RPMI7951 (cell line): ENCODE measurements at regions not wholly inside any gene's neighbourhood (a gene's known extent, or its start where the extent isn't known, plus 50 kb on each side); places are given as distances from the start of the nearest gene placed in this dataset.
A peak's percentile ranks its signal among the peaks of the same experiment; 100 is the strongest.
"Not testable (repeated sequence)": the region's sequence is repeated elsewhere in the genome, so short reads cannot be mapped to it uniquely, and the experiment has no call there.

Source experiments
- DNase-seq: peaks from one replicate; pipeline ENCODE4 v3.0.0-alpha.2; 2012; ENCODE audit warnings: low read depth

DNA sequence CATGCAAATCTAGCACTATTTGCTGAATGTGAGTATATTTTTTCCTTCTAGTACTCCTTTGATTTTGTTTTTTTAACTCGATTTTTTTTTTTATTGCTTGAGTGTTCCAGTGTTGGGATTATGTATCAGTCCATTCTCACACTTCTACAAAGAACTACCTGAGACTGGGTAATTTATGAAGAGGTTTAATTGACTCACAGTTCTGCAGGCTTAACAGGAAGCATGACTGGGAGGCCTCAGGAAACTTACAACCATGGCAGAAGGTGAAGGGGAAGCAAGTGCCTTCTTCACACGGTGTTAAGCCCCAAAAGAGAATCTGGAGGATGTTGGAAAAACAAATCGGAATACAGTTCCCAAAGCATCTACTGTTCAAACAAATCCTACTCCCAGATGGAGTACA, 69.1 kb downstream of the ZNF518B start:
- DNase-seq = not testable (repeated sequence)

DNA sequence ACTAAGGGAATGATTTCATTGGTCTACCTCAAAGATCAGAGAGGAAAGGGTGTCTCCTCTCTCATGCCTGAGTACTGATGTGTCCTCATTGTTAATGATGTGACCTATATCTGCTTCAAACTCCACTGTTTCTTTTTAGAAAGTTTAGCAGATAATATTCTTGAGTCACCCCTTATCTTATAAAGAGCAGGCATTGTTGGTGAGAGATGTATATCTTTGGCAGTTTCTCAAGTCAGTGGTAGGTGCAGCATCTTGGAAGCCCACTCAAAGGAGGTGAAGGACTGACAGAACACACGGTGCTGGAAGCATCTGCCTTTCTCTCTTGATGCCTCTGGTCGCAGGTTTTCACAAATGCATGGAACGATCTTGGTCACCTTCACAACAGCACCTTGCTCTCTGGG, 71.2 kb downstream of the ZNF518B start:
- no peak for DNase-seq

DNA sequence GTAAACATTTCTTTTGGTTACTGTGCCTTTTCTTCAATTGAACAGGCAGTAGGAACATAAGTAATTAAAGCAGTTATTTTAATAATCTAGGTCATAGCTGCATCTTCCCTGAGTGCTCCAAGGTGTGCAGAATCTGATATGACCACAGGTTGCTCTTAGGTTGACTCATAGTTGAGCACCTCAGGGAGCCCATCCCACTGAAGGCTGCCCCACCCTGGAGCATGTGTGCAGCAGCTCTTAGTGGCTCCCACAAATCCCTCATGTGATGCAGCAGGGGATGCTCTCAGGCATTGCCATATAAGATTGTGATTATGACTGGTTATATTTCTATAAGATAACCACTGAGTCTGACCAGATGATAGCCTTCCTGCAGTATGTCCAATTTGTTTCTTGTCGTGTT, 72.3 kb downstream of the ZNF518B start:
- DNase-seq = no peak

DNA sequence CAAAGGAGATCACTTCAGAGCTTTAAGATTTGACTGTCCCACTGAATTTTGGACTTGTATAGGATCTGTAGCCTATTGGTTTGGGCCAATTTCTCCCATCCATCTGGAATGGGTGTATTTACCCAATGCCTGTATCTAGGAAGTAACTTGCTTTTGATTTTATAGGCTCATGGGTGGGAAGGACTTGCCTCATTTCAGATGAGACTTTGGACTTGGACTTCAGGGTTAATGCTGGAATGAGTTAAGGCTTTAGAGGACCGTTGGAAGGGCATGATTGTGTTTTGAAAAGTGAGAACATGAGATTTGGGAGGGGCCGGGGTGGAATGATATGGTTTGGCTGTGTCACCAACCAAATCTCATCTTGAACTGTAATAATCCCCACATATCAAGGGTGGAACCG, 73.8 kb downstream of the ZNF518B start:
- DNase-seq = no peak

DNA sequence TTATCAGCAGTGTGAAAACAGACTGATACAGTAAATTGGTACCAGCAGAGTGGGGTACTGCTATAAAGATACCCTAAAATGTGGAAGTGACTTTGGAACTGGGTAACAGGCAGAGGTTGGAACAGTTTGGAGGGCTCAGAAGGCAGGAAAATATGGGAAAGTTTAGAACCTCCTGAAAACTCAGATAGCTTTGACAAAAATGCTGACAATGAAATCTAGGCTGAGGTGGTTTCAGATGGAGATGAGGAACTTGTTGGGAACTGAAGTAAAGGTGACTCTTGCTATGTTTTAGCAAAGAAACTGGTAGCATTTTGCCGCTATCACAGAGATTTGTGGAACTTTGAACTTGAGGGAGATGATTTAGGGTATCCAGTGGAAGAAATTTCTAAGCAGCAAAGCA, 75.1 kb downstream of the ZNF518B start:
- DNase-seq = not testable (repeated sequence)

DNA sequence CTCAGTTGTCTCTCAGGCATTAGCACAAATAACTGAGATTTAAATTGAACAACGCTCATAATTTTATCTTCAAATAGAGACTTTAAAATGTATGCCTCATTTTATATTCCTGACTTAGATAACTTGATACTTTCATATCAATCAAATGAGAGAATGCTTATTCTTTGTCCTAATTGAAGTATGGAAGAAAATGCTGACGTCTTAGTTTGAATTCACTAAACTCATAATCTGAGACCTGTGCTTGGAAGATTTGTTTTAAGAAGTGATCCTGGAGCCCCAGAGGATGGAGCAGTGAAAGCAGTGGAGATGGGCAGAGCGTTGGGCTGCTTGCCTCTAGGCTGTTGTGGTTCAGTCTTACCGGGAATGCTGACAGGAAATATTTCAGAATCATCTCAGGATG, 76.1 kb downstream of the ZNF518B start:
- no peak for DNase-seq

DNA sequence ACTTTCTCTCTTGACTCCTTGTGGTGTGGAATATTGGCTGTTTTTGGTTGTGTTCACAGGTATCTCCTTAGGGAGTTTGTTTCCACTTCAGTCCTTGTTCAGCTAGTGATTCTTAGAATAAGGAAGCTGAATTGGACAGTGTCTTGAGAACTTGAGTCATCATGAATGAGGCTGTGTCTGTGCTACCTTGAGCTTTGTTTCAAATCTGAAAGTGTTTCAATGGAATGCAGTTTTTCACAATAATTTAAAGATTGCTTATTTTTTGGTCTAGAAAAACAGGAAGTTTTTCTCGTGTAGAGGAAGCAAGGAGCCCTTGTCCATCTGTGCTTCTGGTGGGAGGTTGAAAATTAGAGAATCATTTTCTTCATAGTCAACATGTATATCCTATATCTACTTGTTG, 76.5 kb downstream of the ZNF518B start:
- no peak for DNase-seq

DNA sequence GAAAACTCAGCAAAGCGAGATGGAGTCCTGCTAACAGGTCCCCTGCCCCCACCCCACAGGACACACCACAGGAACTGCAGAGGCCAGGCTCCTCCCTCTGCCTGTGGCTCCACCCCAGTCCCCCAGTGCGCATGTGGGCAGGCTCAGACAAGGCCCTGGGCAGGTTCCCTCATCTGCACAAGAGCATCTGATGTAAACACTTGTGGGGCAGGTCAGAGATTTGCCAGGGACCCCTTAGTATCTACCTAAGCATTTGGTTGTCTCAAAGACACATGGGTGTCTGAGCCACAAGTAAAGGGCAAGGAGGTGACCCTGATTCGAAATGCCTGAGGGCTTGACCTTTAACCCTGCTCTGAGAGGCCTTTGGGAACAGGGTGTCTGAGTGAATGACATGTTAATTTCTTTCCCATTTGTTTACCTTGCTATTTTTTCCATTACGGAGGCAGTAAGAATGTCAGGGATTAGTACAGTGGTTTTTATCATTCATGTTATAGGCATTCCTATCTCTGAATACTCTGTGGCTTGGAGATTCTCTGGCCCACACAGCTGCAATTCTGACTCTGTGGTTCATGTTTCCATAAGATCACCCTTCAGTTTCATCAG, 85.3 kb downstream of the ZNF518B start:
- peak; percentile 11 for DNase-seq

DNA sequence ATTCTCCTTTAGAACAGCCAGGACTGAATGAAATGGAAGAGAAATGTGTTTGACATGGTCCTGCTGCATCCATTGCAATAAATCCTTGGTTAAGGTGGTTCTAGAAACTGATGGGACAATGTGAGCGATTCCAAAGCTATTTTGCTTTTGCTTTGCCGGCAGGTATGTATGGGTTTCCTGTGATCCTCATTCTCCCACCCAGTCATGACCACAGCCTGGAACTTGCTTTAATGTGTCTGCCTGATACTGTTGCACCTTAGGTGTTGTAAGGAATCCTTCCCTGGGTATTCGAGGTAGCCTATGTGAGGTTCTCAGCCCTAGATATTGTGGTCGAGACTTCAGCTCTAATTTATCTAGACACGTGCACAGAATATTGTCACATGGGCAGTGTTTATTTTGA, 86.1 kb downstream of the ZNF518B start:
- no peak for DNase-seq

DNA sequence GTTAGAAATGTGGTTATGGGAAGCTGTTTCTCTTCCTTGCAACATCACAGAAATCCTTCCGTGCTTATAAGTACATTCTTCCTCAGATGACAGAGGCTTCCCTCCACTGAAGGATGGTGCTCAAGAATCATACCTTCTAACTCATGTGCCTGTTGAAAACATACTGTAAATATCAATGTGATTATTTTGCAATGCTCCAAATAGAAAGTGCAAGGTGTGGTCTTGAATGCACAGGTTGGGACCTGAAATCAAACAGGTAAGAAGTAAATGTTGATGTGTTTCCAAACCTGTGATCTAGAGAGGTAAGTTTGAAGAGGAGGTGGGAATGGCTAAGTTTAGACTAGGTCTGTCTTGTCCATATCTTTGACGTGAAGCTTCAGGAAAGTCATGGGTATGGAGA, 87.7 kb downstream of the ZNF518B start:
- DNase-seq = no peak

DNA sequence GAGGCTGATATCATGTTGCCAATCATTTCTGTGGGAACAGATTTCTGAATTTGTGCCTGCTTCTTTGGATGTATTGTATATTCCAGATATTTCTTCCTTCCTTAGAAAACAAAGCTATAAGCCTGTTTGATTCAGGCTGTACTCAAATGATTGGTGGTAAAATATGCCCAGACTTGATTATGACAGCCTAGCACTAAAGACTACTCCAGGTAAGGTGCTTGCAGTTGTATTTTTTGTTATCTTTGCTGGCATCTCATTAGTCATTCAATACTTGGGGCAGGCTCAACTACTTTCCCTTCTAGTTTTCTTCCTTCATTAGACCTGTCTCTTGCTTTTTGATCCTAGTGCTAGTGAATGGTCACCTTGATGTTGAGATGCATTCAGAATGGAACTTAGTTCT, 90.6 kb downstream of the ZNF518B start:
- DNase-seq = no peak

DNA sequence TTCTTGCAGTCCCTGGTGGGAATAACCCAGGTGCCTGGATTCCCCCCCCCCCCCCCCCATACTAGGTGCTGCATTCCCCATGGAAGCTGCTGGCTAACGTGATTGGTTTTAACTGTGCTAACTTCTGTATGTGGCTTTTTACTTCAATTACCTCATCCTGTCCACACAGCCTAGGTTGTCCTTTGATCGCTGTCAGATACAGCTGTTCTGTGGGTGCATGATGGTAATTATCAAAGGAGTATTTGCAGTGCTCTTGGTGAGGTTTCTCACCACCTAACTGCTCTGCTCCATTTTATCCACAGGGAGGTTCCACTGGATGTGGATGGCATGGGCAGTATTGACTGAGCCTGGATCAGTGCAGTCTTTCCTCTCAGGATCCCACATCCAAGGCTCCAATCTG, 93.0 kb downstream of the ZNF518B start:
- DNase-seq = no peak

DNA sequence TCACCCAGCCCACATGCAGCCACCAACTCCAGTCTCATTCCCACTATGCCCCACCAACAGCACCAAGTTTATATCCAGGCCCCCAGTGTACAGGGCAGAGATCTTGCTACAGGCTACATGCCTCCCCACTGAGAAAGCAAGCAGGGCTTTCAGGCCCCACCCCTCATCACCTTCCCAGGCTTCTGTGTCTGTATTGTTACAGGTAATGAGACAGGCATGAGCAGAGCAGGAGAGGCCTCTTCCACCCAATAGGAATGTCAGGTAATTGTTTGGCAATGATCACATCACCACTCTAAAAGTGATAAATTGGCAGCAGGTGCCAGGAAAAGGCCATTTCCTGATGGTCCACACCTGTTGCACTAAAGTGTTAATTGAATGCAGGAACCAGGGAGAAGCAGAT, 102.5 kb downstream of the ZNF518B start:
- no peak for DNase-seq

DNA sequence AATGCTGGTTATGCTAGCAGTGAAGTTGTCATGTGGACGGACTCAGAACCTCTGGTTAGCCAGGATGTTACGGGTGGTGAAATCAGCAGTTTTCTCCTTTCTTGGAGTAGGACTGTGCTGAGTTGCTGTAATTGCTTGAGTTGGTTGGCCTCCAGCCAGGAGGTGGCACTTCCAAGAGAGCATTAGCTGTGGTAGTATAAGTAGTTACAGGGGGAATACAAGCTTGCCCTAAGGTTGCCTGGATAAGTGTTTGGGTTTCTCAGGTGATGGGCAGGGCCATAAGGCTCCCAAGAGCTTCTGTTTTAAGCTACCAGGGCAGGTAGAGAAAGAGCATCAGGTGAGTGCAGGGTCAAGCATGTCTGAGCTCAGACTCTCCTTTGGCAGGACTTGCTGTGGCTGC, 103.0 kb downstream of the ZNF518B start:
- no peak for DNase-seq

DNA sequence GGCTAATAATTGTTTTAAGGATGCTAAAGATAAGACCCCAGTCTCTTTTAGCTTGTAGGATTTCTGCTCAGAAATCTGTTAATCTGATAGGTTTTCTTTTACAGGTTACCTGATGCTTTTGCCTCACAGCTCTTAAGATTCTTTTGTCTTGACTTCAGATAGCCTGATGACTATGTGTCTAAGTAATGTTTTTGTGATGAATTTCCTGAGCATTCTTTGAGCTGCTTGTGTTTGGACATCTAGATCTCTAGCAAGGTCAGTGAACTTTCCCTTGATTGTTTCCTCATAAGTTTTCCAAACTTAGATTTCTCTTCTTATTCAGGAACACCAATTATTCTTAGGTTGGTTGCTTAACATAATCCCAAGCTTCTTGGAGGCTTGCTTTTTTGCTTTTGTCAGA, 104.1 kb downstream of the ZNF518B start:
- no peak for DNase-seq

DNA sequence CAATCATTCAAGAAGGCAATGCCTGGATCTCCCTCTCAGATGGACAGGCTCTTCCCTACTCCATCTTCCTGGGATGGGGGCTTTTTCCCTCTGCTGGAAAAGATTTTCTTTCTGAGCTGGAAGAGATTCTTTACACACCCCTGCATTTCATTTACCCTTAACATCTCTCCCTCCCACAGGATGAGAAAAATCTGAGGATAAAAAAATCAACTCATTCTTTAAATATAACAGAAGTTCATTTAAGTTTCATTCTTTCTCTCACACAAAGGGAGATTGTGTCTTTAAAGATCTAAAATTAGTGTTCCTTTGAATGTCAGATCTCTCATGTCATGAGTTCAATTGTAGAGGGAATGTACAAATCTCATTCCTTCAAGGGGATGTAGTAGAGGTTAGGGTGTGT, 109.0 kb downstream of the ZNF518B start:
- DNase-seq = no peak

DNA sequence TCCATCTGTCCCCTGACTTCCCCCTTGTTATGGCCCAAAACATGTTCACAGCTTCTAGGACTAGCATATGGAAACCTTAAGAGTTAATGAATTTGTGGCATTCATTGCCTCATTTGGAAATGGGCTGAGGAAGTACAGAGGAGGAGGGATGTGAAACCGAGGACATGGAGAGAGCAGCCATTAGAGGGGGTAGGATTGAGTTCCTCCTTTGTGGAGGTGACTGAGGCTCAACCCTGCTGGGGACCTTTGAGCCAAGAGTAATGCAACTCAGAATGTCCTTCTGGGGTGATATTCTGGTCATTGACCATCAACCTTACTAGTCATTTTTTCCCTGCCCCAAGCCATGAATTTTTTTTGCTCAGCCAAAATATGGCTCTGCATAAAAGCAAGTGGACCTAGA, 109.4 kb downstream of the ZNF518B start:
- no peak for DNase-seq

DNA sequence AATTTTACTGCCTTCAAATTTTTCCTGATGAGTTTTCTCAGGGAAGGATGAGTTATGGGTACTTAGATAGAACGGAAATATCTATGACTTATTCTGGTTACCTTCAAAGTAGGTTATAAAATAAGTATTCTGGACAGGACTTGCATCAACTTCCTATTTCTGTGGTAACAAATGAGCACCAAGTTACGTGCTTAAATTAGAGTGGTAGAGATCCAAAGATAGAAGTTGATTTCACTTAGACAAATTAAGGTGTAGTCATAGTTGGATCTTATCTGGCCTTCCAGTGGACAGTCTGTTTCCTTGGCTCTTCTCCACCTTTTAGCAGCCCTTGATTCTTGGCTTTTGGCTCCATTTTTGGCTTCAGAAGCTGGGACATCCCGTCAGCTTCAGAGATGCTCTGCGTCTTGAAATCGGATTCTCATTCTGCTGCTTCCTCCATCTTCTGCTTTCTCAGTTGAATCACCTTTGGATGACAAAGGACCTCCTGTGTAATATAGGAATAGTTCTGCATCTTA, 109.9 kb downstream of the ZNF518B start:
- peak; percentile 28 for DNase-seq

DNA sequence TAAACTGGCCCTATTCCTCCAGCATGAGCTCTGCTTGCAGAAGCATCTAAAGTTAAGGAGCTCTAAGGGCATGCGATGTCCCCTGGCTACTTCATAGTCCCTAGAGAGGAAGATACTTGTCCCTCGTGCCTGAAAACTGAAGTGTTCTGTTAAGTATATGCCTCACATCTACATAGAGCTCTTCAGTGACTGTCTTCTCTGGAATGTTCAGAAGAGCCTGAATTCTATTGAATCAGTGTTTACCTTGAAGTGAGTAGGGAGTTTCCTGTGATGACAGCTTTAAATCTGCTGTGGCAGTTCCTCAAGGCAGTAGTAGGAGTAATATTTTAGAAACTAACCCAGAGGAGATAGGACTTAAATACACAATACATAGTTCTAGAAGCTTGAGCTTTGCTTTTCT, 111.2 kb downstream of the ZNF518B start:
- peak; percentile 41 for DNase-seq

DNA sequence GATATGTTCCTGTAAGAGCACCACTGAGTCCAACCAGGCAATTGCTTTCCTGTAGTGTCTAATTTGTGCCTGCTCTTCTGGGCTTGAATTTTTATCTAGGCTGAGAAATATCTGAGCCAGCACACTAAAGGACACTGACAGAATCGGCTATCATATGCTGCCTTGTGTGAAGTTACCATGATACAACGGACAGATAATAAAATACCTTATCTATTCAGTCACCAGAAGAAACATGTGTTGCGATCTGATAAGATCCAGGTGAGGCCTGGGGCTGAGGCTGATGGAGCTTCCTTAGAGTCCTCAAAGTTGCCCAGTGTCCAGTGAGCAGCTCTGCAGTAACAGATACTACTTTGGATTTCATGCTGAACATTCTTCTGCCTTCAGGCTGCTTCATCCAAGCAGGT, 111.8 kb downstream of the ZNF518B start:
- DNase-seq = no peak

DNA sequence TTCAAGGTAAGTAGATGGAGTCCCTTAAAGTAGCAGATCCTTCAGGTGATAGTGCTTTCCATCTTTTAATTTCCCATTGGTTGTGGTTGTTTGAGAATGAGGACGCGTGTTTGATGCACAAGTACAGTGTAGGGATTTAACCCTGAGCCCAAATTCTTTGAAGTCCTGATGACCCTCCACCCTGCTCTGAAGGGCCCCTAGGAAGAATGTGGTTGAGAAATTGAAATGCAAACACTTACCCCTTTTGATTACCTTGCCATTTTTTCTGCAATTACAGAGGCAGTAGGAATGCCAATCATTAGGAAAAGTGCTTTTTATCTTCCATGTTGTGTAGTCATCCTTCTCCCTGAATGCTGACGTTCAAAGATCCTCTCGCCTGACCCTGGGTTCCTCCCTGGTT, 112.4 kb downstream of the ZNF518B start:
- no peak for DNase-seq

DNA sequence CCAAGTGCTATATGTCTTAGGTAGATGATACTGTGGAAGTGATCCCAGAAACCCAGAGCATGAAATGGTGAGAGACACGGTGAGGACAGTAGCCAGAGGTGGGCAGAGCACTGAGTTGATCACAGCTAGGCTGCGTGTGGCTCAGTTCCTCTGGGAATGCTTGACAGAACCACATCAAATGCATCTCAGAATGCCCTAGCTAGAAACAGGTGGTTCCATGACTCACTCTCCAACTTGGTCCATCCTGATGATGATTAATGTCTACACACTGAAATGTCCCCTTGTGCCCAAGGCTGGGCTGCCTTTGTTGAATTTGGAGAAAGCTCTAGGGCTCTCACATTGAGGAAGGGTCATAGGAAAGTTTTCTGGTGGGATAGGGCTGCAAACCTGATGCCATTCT, 113.6 kb downstream of the ZNF518B start:
- peak; percentile 69 for DNase-seq

DNA sequence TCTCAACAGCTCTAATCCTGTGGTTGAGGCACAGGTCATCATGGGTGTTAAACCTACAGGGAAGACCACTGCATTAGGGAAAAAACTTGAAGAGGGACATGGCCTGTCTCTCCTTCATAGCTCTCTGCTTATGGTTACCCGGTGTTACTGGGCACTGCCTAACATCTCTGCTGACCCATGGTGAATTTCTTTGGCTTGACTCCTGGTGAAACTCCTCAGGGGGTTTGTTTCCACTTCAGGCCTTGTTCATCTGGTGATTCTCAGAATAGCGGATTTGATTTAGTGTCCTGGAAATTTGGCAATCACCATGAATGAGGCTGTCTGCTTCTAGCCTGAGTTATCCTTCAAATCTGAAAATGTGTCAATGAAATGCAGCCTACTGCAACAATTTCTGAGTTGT, 114.4 kb downstream of the ZNF518B start:
- no peak for DNase-seq

DNA sequence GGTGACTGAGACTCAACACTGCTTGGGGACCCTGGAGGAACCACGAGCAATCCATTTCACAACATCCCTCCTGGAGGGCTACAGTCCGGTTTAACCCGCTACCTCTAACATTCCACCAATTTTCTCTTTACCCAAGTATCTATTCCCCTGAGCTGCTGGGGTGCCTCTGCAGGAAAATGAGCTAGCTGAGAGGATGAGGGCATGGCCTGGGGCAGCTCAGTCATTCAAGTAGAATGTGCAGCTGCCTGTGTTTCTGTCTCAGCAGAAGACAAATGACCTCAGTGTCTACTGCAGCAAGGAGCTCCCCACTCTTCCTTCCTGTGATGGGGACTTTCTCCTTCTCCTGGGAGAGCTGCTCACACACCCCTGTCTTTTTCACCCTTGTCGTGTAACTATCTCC, 120.8 kb downstream of the ZNF518B start:
- peak; percentile 88 for DNase-seq
